ENCODE measurements at regions not wholly inside any gene's neighbourhood (a gene's known extent, or its start where the extent isn't known, plus 50 kb on each side); places are given as distances from the start of the nearest gene placed in this dataset.

DNA sequence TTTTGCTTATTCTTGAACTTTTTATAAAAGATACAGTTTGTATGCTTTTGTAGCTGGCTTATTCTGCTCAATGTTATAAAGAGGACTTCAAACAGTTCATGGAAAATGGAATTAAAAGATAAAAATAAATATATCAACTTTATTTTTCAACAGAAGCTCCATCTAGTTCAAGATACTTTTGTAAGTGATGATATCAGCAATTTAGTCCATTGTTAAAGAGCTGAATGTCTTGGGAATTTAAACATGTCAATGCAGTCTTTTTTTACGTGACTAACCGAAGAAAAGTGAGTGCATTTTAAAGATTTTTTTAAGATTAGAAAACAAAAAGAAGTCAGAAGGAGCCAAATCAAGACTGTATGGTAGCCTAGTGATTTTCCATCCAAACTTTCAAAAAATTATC is 85.4 kb upstream of the CHST9 start:
- H3K36me3 Mint-ChIP-seq = no peaks in the 10 kb centered on the region
- H3K27me3 Mint-ChIP-seq = no peaks in the 10 kb centered on the region
- no peaks in the 10 kb centered on the region for H3K4me1 Mint-ChIP-seq
- peaks cover 0 to 27% (median 6%) of the 10 kb centered on the region in 11 donors for H3K9me3 Mint-ChIP-seq
- DNase-seq (no peak), ATAC-seq (no peak)
- Histone ChIP-seq H3K36me3 (ENCODE audit: control insufficient read depth in 2 of 3, insufficient read depth in 3 of 3, low read length in 3 of 3) (no peaks in the 10 kb centered on the region), H3K4me1 (ENCODE audit: control insufficient read depth in 2 of 2, insufficient read depth in 2 of 2, low read length in 2 of 2) (no peaks in the 10 kb centered on the region), H3K4me3 (ENCODE audit: low read length) (no peak overlapping the region), H3K27ac (ENCODE audit: low read depth, low read length) (no peak overlapping the region), H3K27me3 (ENCODE audit: control insufficient read depth in 2 of 2, insufficient read depth in 2 of 2, low read length in 2 of 2) (no peaks in the 10 kb centered on the region), H3K9me3 (ENCODE audit: control insufficient read depth in 2 of 3, low read length in 3 of 3) (no peaks in the 10 kb centered on the region)
- intact Hi-C loops (cut with micrococcal nuclease) = no loop called here
- H3K27ac Mint-ChIP-seq = no peak overlapping the region
- H3K4me3 Mint-ChIP-seq = no peak overlapping the region
- ChIA-PET CTCF (no interaction called here), POLR2A (no interaction called here)

- intact Hi-C loops (cut with micrococcal nuclease) = no loop called here
- ATAC-seq = no peak
- H3K9me3 ChIP-seq (ENCODE audit: control insufficient read depth in 2 of 3, low read length in 3 of 3) = no peaks in the 10 kb centered on the region
- Mint-ChIP-seq H3K4me1 (no peaks in the 10 kb centered on the region), H3K4me3 (no peak overlapping the region), H3K27me3 (no peaks in the 10 kb centered on the region), H3K27ac (no peak overlapping the region), H3K9me3 (peaks cover 0 to 35% (median 11%) of the 10 kb centered on the region in 11 donors), H3K36me3 (no peaks in the 10 kb centered on the region)
- POLR2A ChIA-PET = no interaction called here
- H3K4me1 ChIP-seq (ENCODE audit: control insufficient read depth in 2 of 2, insufficient read depth in 2 of 2, low read length in 2 of 2) = no peaks in the 10 kb centered on the region
- CTCF ChIA-PET = no interaction called here
- H3K27me3 ChIP-seq (ENCODE audit: control insufficient read depth in 2 of 2, insufficient read depth in 2 of 2, low read length in 2 of 2) = no peaks in the 10 kb centered on the region
- H3K36me3 ChIP-seq (ENCODE audit: control insufficient read depth in 2 of 3, insufficient read depth in 3 of 3, low read length in 3 of 3) = no peaks in the 10 kb centered on the region
- no peak overlapping the region for H3K4me3 ChIP-seq (ENCODE audit: low read length)
- H3K27ac ChIP-seq (ENCODE audit: low read depth, low read length) = no peak overlapping the region
- no peak for DNase-seq
Measured at GRCh38 chr18:27263369-27263768, 78.3 kb upstream of the CHST9 start.

DNA sequence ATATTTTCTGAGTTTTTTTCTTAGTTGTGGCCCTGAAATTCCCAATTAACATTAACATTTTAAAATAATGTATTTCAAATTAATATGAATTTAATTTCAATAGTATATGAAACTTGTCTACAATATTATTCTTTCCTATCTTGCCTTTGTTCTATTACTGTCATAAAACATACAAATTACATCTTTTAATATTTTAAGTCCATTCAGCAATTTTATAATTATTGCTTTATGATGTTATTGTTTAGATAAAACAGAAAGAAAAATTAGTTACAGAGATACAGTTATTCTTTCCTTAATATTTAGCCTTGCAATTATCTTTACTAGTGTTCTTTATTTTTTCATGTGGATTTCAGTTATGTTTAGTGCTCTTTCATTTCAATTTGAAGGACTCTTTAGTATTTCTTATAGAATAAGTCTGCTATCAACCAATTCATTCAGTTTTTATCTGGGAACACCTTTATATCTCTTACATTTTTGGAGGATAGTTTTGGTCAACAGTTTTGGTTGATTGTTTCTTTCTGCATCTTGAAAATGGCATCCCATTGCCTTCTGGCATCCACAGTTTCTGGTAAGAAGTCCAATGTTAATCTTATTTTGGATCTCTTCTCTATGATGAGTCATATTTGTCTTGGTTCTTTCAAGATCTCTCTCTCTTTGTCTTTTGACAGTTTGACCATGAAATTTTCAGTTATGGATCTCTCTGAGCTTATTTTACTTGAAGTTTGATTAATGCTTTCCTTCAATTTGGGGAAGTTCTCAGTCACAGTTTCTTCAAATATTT is 76.9 kb upstream of the CHST9 start:
- DNase-seq (no peak), ATAC-seq (no peak)
- Histone ChIP-seq H3K27ac (ENCODE audit: low read depth, low read length) (no peak overlapping the region), H3K27me3 (ENCODE audit: control insufficient read depth in 2 of 2, insufficient read depth in 2 of 2, low read length in 2 of 2) (no peaks in the 10 kb centered on the region), H3K36me3 (ENCODE audit: control insufficient read depth in 2 of 3, insufficient read depth in 3 of 3, low read length in 3 of 3) (no peaks in the 10 kb centered on the region), H3K9me3 (ENCODE audit: control insufficient read depth in 2 of 3, low read length in 3 of 3) (no peaks in the 10 kb centered on the region), H3K4me3 (ENCODE audit: low read length) (no peak overlapping the region), H3K4me1 (ENCODE audit: control insufficient read depth in 2 of 2, insufficient read depth in 2 of 2, low read length in 2 of 2) (no peaks in the 10 kb centered on the region)
- no peak overlapping the region for H3K27ac Mint-ChIP-seq
- intact Hi-C loops (cut with micrococcal nuclease) = no loop called here
- H3K4me1 Mint-ChIP-seq = no peaks in the 10 kb centered on the region
- CTCF ChIA-PET = no interaction called here
- H3K4me3 Mint-ChIP-seq = no peak overlapping the region
- POLR2A ChIA-PET = no interaction called here
- H3K27me3 Mint-ChIP-seq = no peaks in the 10 kb centered on the region
- peaks cover 0 to 29% (median 10%) of the 10 kb centered on the region in 11 donors for H3K9me3 Mint-ChIP-seq
- H3K36me3 Mint-ChIP-seq = no peaks in the 10 kb centered on the region

DNA sequence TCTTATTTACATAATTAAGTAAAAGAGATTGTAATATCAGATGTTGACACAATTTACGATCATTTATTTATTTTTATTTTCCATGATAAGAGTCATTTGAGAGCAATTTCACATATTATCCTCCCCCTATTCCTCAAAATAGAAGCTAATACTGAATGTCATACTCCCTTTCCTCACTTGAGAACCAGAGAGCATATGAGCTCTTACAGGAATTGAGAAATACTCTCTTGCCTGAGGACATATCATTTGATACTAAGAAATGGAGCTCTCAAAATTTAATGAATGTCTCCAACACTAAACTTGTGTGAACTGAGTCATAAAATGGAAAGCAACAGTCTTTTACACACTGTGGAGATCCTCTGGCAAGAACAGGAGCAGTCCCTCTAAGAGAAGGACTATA is 68.5 kb upstream of the CHST9 start:
- POLR2A ChIA-PET = no interaction called here
- H3K27ac Mint-ChIP-seq = no peak overlapping the region
- peaks cover 0 to 15% (median 3%) of the 10 kb centered on the region in 11 donors for H3K9me3 Mint-ChIP-seq
- H3K36me3 ChIP-seq (ENCODE audit: control insufficient read depth in 2 of 3, insufficient read depth in 3 of 3, low read length in 3 of 3) = no peaks in the 10 kb centered on the region
- H3K4me3 Mint-ChIP-seq = no peak overlapping the region
- ATAC-seq = no peak
- H3K27me3 ChIP-seq (ENCODE audit: control insufficient read depth in 2 of 2, insufficient read depth in 2 of 2, low read length in 2 of 2) = no peaks in the 10 kb centered on the region
- no peaks in the 10 kb centered on the region for H3K4me1 ChIP-seq (ENCODE audit: control insufficient read depth in 2 of 2, insufficient read depth in 2 of 2, low read length in 2 of 2)
- no peaks in the 10 kb centered on the region for H3K27me3 Mint-ChIP-seq
- H3K4me1 Mint-ChIP-seq = no peaks in the 10 kb centered on the region
- no peak overlapping the region for H3K27ac ChIP-seq (ENCODE audit: low read depth, low read length)
- no peak for DNase-seq
- intact Hi-C loops (cut with micrococcal nuclease) = no loop called here
- no peaks in the 10 kb centered on the region for H3K36me3 Mint-ChIP-seq
- no peaks in the 10 kb centered on the region for H3K9me3 ChIP-seq (ENCODE audit: control insufficient read depth in 2 of 3, low read length in 3 of 3)
- no peak overlapping the region for H3K4me3 ChIP-seq (ENCODE audit: low read length)
- CTCF ChIA-PET = no interaction called here

- Histone ChIP-seq H3K9me3 (ENCODE audit: control insufficient read depth in 2 of 3, low read length in 3 of 3) (no peaks in the 10 kb centered on the region), H3K27ac (ENCODE audit: low read depth, low read length) (no peak overlapping the region), H3K36me3 (ENCODE audit: control insufficient read depth in 2 of 3, insufficient read depth in 3 of 3, low read length in 3 of 3) (no peaks in the 10 kb centered on the region), H3K4me3 (ENCODE audit: low read length) (no peak overlapping the region), H3K4me1 (ENCODE audit: control insufficient read depth in 2 of 2, insufficient read depth in 2 of 2, low read length in 2 of 2) (no peaks in the 10 kb centered on the region), H3K27me3 (ENCODE audit: control insufficient read depth in 2 of 2, insufficient read depth in 2 of 2, low read length in 2 of 2) (no peaks in the 10 kb centered on the region)
- Mint-ChIP-seq H3K36me3 (no peaks in the 10 kb centered on the region), H3K9me3 (peaks cover 0 to 28% (median 3%) of the 10 kb centered on the region in 11 donors), H3K27me3 (no peaks in the 10 kb centered on the region), H3K27ac (no peak overlapping the region), H3K4me1 (no peaks in the 10 kb centered on the region), H3K4me3 (no peak overlapping the region)
- ChIA-PET CTCF (no interaction called here), POLR2A (no interaction called here)
- ATAC-seq (no peak), DNase-seq (no peak)
- intact Hi-C loops (cut with micrococcal nuclease) = no loop called here
Measured at GRCh38 chr18:27250471-27250870, 65.4 kb upstream of the CHST9 start.

- ATAC-seq (no peak), DNase-seq (no peak)
- Histone ChIP-seq H3K36me3 (ENCODE audit: control insufficient read depth in 2 of 3, insufficient read depth in 3 of 3, low read length in 3 of 3) (no peaks in the 10 kb centered on the region), H3K4me1 (ENCODE audit: control insufficient read depth in 2 of 2, insufficient read depth in 2 of 2, low read length in 2 of 2) (no peaks in the 10 kb centered on the region), H3K27me3 (ENCODE audit: control insufficient read depth in 2 of 2, insufficient read depth in 2 of 2, low read length in 2 of 2) (no peaks in the 10 kb centered on the region), H3K27ac (ENCODE audit: low read depth, low read length) (no peak overlapping the region), H3K9me3 (ENCODE audit: control insufficient read depth in 2 of 3, low read length in 3 of 3) (no peaks in the 10 kb centered on the region), H3K4me3 (ENCODE audit: low read length) (no peak overlapping the region)
- Mint-ChIP-seq H3K27ac (no peak overlapping the region), H3K4me3 (no peak overlapping the region), H3K27me3 (no peaks in the 10 kb centered on the region), H3K4me1 (no peaks in the 10 kb centered on the region), H3K36me3 (no peaks in the 10 kb centered on the region), H3K9me3 (peaks cover 0 to 28% (median 3%) of the 10 kb centered on the region in 11 donors)
- intact Hi-C loops (cut with micrococcal nuclease) = no loop called here
- ChIA-PET POLR2A (no interaction called here), CTCF (no interaction called here)
Measured at GRCh38 chr18:27249933-27250332, 64.8 kb upstream of the CHST9 start.

DNA sequence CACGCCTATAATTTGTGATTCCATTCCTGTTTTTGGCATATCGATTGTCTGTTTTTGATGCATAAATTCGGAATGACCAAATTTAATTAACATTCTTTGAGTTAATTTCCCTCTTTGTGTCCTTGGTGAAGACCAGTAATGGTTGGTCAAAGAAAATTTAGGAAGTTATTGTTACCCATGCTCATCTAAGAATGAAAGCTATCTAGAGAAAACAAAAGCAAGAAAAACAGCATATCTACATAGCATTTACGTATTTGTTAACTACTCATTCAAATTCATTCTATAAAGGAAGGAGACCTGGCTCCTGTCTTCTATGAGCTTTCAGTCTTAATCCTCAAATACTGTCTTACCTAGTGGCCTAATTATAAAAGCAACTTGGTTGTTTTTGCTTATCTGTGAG is 59.2 kb upstream of the CHST9 start:
- Mint-ChIP-seq H3K27ac (no peak overlapping the region), H3K27me3 (no peaks in the 10 kb centered on the region), H3K36me3 (peaks cover 0 to 4% (median 0%) of the 10 kb centered on the region in 5 donors), H3K4me3 (no peak overlapping the region), H3K9me3 (peaks cover 0 to 19% (median 2%) of the 10 kb centered on the region in 11 donors), H3K4me1 (no peaks in the 10 kb centered on the region)
- Histone ChIP-seq H3K27me3 (ENCODE audit: control insufficient read depth in 2 of 2, insufficient read depth in 2 of 2, low read length in 2 of 2) (no peaks in the 10 kb centered on the region), H3K27ac (ENCODE audit: low read depth, low read length) (no peak overlapping the region), H3K36me3 (ENCODE audit: control insufficient read depth in 2 of 3, insufficient read depth in 3 of 3, low read length in 3 of 3) (no peaks in the 10 kb centered on the region), H3K4me3 (ENCODE audit: low read length) (no peak overlapping the region), H3K9me3 (ENCODE audit: control insufficient read depth in 2 of 3, low read length in 3 of 3) (no peaks in the 10 kb centered on the region), H3K4me1 (ENCODE audit: control insufficient read depth in 2 of 2, insufficient read depth in 2 of 2, low read length in 2 of 2) (no peaks in the 10 kb centered on the region)
- ATAC-seq = no peak
- no peak for DNase-seq
- ChIA-PET CTCF (no interaction called here), POLR2A (no interaction called here)
- intact Hi-C loops (cut with micrococcal nuclease) = no loop called here

Measured in naive thymus-derived CD4-positive, alpha-beta T cell (primary cell).